ENCODE measurements at regions not wholly inside any gene's neighbourhood (a gene's known extent, or its start where the extent isn't known, plus 50 kb on each side); places are given as distances from the start of the nearest gene placed in this dataset.

GRCh38 chr1:244181867-244182266, 130.8 kb downstream of the ZBTB18 start:
- H3K9me3 ChIP-seq, result no peaks in the 10 kb centered on the region
- H3K4me3 ChIP-seq, result no peak overlapping the region
- no peaks in the 10 kb centered on the region for H3K27me3 ChIP-seq
- no peak overlapping the region for H3K27ac ChIP-seq
- intact Hi-C loops (cut with DNase I), result no loop called here
- no peaks in the 10 kb centered on the region for H3K4me1 ChIP-seq (ENCODE audit: insufficient read depth)
- no peak for DNase-seq
- H3K36me3 ChIP-seq, result no peaks in the 10 kb centered on the region
- WGBS, 3 donors, result 88 to 91% (median 91%) methylated on average over 12 of the region's 12 CpGs
- TF ChIP-seq POLR2A (IDR thresholded peaks at IDR 0.05), result no peak
- TF ChIP-seq EP300 (IDR thresholded peaks at IDR 0.05), result no peak
- no peak for TF ChIP-seq CTCF (IDR thresholded peaks at IDR 0.05)

- H3K36me3 ChIP-seq, result no peaks in the 10 kb centered on the region
- H3K9me3 ChIP-seq, result no peaks in the 10 kb centered on the region
- intact Hi-C loops (cut with DNase I), result no loop called here
- H3K4me1 ChIP-seq (ENCODE audit: insufficient read depth), result no peaks in the 10 kb centered on the region
- H3K27ac ChIP-seq, result no peak overlapping the region
- no peak for DNase-seq
- no peaks in the 10 kb centered on the region for H3K27me3 ChIP-seq
- 73 to 78% (median 75%) methylated on average over 7 of the region's 7 CpGs for WGBS, 3 donors
- H3K4me3 ChIP-seq, result no peak overlapping the region
- TF ChIP-seq CTCF (IDR thresholded peaks at IDR 0.05), result no peak
- no peak for TF ChIP-seq POLR2A (IDR thresholded peaks at IDR 0.05)
- no peak for TF ChIP-seq EP300 (IDR thresholded peaks at IDR 0.05)
These were observed 132.0 kb downstream of the ZBTB18 start for GRCh38 chr1:244183037-244183436.

- H3K9me3 ChIP-seq, result no peaks in the 10 kb centered on the region
These were observed 135.3 kb downstream of the ZBTB18 start for GRCh38 chr1:244186372-244186771.

GRCh38 chr1:244187310-244187709, 136.2 kb downstream of the ZBTB18 start:
- H3K9me3 ChIP-seq, result no peaks in the 10 kb centered on the region
- intact Hi-C loops (cut with DNase I), result no loop called here
- WGBS, 3 donors, result 84 to 90% (median 85%) methylated on average over 12 of the region's 12 CpGs
- DNase-seq, result no peak
- H3K36me3 ChIP-seq, result no peaks in the 10 kb centered on the region
- no peaks in the 10 kb centered on the region for H3K27me3 ChIP-seq
- no peak overlapping the region for H3K27ac ChIP-seq
- TF ChIP-seq EP300 (IDR thresholded peaks at IDR 0.05), result no peak
- TF ChIP-seq CTCF (IDR thresholded peaks at IDR 0.05), result no peak
- TF ChIP-seq POLR2A (IDR thresholded peaks at IDR 0.05), result no peak
- no peaks in the 10 kb centered on the region for H3K4me1 ChIP-seq (ENCODE audit: insufficient read depth)
- H3K4me3 ChIP-seq, result no peak overlapping the region

More at GRCh38 chr1:244186372-244186771, 135.3 kb downstream of the ZBTB18 start:
- Histone ChIP-seq H3K4me1 (ENCODE audit: insufficient read depth) (no peaks in the 10 kb centered on the region), H3K27ac (no peak overlapping the region), H3K4me3 (no peak overlapping the region), H3K27me3 (no peaks in the 10 kb centered on the region), H3K36me3 (no peaks in the 10 kb centered on the region)
- DNase-seq, result no peak
- intact Hi-C loops (cut with DNase I), result no loop called here
- TF ChIP-seq CTCF (IDR thresholded peaks at IDR 0.05), result no peak
- no peak for TF ChIP-seq POLR2A (IDR thresholded peaks at IDR 0.05)
- 82 to 90% (median 86%) methylated on average over 10 of the region's 10 CpGs for WGBS, 3 donors

- no peaks in the 10 kb centered on the region for H3K27me3 ChIP-seq
- no peak overlapping the region for H3K4me3 ChIP-seq
- H3K9me3 ChIP-seq, result no peaks in the 10 kb centered on the region
- no peaks in the 10 kb centered on the region for H3K36me3 ChIP-seq
- TF ChIP-seq EP300 (IDR thresholded peaks at IDR 0.05) (no peak), POLR2A (IDR thresholded peaks at IDR 0.05) (no peak), CTCF (IDR thresholded peaks at IDR 0.05) (no peak)
- DNase-seq, result no peak
- no peaks in the 10 kb centered on the region for H3K4me1 ChIP-seq (ENCODE audit: insufficient read depth)
- no peak overlapping the region for H3K27ac ChIP-seq
- intact Hi-C loops (cut with DNase I), result no loop called here
- WGBS, 3 donors, result 80 to 87% (median 83%) methylated on average over 5 of the region's 5 CpGs
These were observed 140.5 kb downstream of the ZBTB18 start for GRCh38 chr1:244191581-244191980.

All from ovary (tissue), 7 donors.